OCI-LY3 (cell line): ENCODE measurements at regions not wholly inside any gene's neighbourhood (a gene's known extent, or its start where the extent isn't known, plus 50 kb on each side); places are given as distances from the start of the nearest gene placed in this dataset.

Source experiments
- H2AFZ ChIP-seq: fragments of 200-600, 300-600 bp; shearing (Covaris generic); 2 replicates; pipeline ENCODE4 v1.6.0; 2014; ENCODE audit warnings: antibody characterized with exemption, low read depth, low read length
- H3K27ac ChIP-seq: fragments of 200-600, 300-600 bp; sonication (generic); 2 replicates; pipeline ENCODE4 v1.5.1; 2014; ENCODE audit warnings: mild to moderate bottlenecking, low read length, moderate library complexity, mixed read lengths
- H3K27me3 ChIP-seq: fragments of 200-600, 300-600 bp; sonication (generic); 2 replicates; pipeline ENCODE4 v1.6.1; 2014; ENCODE audit warnings: low read depth, low read length, mixed read lengths
- H3K36me3 ChIP-seq: fragments of 200-600, 300-600 bp; sonication (generic); replicated peaks from 2 replicates; pipeline ENCODE3; 2014; ENCODE audit warnings: low read depth, low read length, mixed read lengths
- H3K4me1 ChIP-seq: fragments of 300-600, 200-600 bp; sonication (generic); 2 replicates; pipeline ENCODE4 v1.6.1; 2014; ENCODE audit warnings: low read length, mixed read lengths
- H3K4me2 ChIP-seq: fragments of 200-600, 300-600 bp; sonication (generic); 2 replicates; pipeline ENCODE4 v1.6.1; 2014; ENCODE audit warnings: low read length, mixed read lengths
- H3K4me3 ChIP-seq: fragments of 300-600, 200-600 bp; sonication (generic); 2 replicates; pipeline ENCODE4 v1.5.1; 2014; ENCODE audit warnings: antibody characterized with exemption, mild to moderate bottlenecking, low read length, moderate library complexity
- H3K79me2 ChIP-seq: fragments of 300-600, 200-600 bp; shearing (Covaris generic); 2 replicates; pipeline ENCODE4 v1.6.1; 2014; ENCODE audit warnings: mild to moderate bottlenecking, low read length, mixed read lengths
- H3K9ac ChIP-seq: fragments of 300-600, 200-600 bp; shearing (Covaris generic); 2 replicates; pipeline ENCODE4 v1.6.0; 2014; ENCODE audit warnings: mild to moderate bottlenecking, low read length, moderate library complexity
- H3K9me3 ChIP-seq: fragments of 200-600, 300-600 bp; shearing (Covaris generic); 2 replicates; pipeline ENCODE4 v1.6.1; 2014; ENCODE audit warnings: low read length, mixed read lengths; ENCODE audit not compliant: insufficient read depth
- H4K20me1 ChIP-seq: fragments of 200-600, 300-600 bp; sonication (generic); 2 replicates; pipeline ENCODE4 v1.6.1; 2016; ENCODE audit warnings: low read length, mixed read lengths; ENCODE audit not compliant: insufficient read depth
- EZH2phosphoT487 ChIP-seq: fragments of 200-600 bp; shearing (Covaris generic); IDR thresholded peaks from 2 replicates; pipeline ENCODE4 v1.6.1; 2018; ENCODE audit warnings: antibody characterized with exemption, mixed run types, low read depth
- TF ChIP-seq, protein P1 (sequence below): fragments of 200-600, 300-600 bp; sonication (generic); IDR thresholded peaks from 2 replicates; pipeline ENCODE4 v1.5.1; 2014; ENCODE audit warnings: antibody characterized with exemption, low read length, low read depth

DNA sequence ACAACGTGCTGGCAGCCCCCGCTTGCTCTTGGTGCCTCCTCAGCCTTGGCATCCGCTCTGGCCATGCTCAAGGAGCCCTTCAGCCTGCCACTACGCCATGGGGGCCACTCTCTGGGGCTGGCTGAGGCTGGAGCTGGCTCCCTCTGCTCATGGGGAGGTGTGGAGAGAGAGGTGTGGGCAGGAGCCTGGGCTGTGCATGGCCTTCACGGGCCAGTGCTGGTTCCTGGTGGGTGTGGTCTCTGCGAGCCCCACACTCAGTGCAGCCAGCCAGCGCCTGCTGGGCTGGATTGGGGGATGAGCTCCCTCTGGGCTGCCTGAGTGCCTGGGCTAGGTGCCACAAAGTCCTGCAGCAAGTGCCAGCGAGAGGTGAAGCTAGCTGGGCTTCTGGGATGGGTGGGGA, 1289.1 kb downstream of the OLFM4 start:
- Histone ChIP-seq H3K4me3 (no peak overlapping the region), H3K9ac (no peak overlapping the region), H4K20me1 (no peaks in the 10 kb centered on the region), H3K36me3 (no peaks in the 10 kb centered on the region), H3K4me2 (no peak overlapping the region), H3K27ac (no peak overlapping the region), H3K9me3 (0 out of 2 replicates have a peak, but pooled peaks cover 3% of the 10 kb centered on the region), H3K79me2 (no peaks in the 10 kb centered on the region), H2AFZ (no peak overlapping the region), H3K4me1 (no peaks in the 10 kb centered on the region), H3K27me3 (no peaks in the 10 kb centered on the region)
- TF ChIP-seq, protein P1, sequence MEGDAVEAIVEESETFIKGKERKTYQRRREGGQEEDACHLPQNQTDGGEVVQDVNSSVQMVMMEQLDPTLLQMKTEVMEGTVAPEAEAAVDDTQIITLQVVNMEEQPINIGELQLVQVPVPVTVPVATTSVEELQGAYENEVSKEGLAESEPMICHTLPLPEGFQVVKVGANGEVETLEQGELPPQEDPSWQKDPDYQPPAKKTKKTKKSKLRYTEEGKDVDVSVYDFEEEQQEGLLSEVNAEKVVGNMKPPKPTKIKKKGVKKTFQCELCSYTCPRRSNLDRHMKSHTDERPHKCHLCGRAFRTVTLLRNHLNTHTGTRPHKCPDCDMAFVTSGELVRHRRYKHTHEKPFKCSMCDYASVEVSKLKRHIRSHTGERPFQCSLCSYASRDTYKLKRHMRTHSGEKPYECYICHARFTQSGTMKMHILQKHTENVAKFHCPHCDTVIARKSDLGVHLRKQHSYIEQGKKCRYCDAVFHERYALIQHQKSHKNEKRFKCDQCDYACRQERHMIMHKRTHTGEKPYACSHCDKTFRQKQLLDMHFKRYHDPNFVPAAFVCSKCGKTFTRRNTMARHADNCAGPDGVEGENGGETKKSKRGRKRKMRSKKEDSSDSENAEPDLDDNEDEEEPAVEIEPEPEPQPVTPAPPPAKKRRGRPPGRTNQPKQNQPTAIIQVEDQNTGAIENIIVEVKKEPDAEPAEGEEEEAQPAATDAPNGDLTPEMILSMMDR: no peak
- TF ChIP-seq EZH2phosphoT487: no peak

DNA sequence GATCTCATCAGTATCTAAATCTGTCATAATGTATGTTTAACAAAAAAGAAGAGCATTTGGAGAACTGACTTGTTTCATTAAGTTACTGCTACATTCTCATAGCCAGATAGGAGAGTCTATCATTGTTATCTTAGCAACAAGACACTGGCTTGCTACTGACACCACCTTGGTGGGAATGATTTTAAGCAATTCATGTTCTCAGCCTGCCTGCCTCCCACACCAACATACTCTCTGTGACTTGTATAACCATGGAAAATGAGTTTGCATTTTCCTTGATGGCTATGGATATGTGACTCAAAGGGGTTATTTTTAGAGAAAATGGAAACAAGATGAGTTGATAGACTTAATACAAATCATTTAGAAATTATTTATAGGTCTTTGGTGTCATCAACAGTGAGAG, 1308.9 kb downstream of the OLFM4 start:
- Histone ChIP-seq H3K4me1 (no peaks in the 10 kb centered on the region), H3K9ac (no peak overlapping the region), H3K36me3 (no peaks in the 10 kb centered on the region), H3K79me2 (no peaks in the 10 kb centered on the region), H4K20me1 (no peaks in the 10 kb centered on the region), H2AFZ (no peak overlapping the region), H3K9me3 (no peaks in the 10 kb centered on the region), H3K4me3 (no peak overlapping the region), H3K27me3 (no peaks in the 10 kb centered on the region), H3K4me2 (no peak overlapping the region), H3K27ac (no peak overlapping the region)
- TF ChIP-seq, protein P1: no peak
- no peak for TF ChIP-seq EZH2phosphoT487

DNA sequence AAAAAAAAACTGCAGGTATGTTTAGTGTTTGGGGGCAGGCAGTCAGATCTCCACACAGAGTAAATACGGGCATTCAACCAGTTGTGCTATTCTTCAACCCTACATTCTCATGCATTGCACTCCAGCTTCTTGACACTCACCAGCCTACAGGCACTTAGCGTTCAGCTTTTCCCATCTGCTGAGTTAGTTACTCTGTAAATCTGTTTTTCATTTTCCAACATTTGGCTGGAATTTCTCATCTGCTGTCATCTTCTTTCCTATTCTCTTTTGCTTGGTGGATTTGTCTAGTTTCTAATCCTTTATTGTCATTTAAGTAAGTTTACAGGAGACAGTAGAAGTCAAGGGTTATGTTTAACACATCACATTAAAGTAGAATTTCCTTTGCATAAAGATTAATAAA, 1318.9 kb downstream of the OLFM4 start:
- H3K4me1 ChIP-seq: no peaks in the 10 kb centered on the region
- H3K27ac ChIP-seq: no peak overlapping the region
- H3K36me3 ChIP-seq: no peaks in the 10 kb centered on the region
- H3K27me3 ChIP-seq: no peaks in the 10 kb centered on the region
- no peak for TF ChIP-seq EZH2phosphoT487
- TF ChIP-seq, protein P1: no peak
- no peak overlapping the region for H3K9ac ChIP-seq
- H2AFZ ChIP-seq: no peak overlapping the region
- no peak overlapping the region for H3K4me2 ChIP-seq
- H3K9me3 ChIP-seq: no peaks in the 10 kb centered on the region
- no peak overlapping the region for H3K4me3 ChIP-seq
- H4K20me1 ChIP-seq: no peaks in the 10 kb centered on the region
- H3K79me2 ChIP-seq: no peaks in the 10 kb centered on the region

DNA sequence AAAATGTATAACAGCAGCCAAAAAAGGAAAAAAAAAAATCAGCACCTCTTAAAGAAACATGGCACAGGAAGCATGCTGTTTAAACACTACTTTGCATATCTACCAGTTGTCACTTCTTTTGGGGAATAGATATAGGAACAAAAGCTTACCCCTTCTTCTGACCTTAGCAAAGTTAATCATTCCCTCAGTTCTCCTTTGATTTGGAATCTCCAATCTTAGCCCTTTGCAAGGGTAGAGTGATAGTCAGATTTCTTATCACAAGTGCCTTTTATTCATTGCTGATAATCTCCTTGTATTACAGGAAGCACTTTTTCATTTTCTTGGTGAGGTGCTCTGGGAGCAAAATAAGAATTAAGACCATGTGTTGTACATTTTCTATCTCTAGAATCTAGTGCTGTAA, 1327.6 kb downstream of the OLFM4 start:
- H3K9ac ChIP-seq: no peak overlapping the region
- H3K79me2 ChIP-seq: no peaks in the 10 kb centered on the region
- no peak overlapping the region for H3K27ac ChIP-seq
- TF ChIP-seq, protein P1: no peak
- no peak for TF ChIP-seq EZH2phosphoT487
- no peaks in the 10 kb centered on the region for H4K20me1 ChIP-seq
- H3K27me3 ChIP-seq: no peaks in the 10 kb centered on the region
- H2AFZ ChIP-seq: no peak overlapping the region
- no peak overlapping the region for H3K4me2 ChIP-seq
- no peaks in the 10 kb centered on the region for H3K4me1 ChIP-seq
- no peaks in the 10 kb centered on the region for H3K36me3 ChIP-seq
- H3K9me3 ChIP-seq: no peaks in the 10 kb centered on the region
- H3K4me3 ChIP-seq: no peak overlapping the region
